C4-2B (cell line): ENCODE measurements at regions not wholly inside any gene's neighbourhood (a gene's known extent, or its start where the extent isn't known, plus 50 kb on each side); places are given as distances from the start of the nearest gene placed in this dataset.

ENCODE experiments used
- CTCF ChIP-seq: fragments of 450-650 bp; conservative IDR thresholded peaks from 2 replicates; pipeline ENCODE4 v1.5.1; 2017; ENCODE audit warnings: mild to moderate bottlenecking
- ZFX ChIP-seq: fragments of 450-650 bp; IDR thresholded peaks from 2 replicates; pipeline ENCODE4 v1.6.1; 2017

- no peak for TF ChIP-seq CTCF
- no peak for TF ChIP-seq ZFX
These were observed 307.6 kb upstream of the CDH20 start for GRCh38 chr18:61025596-61025995.
